ENCODE measurements at regions not wholly inside any gene's neighbourhood (a gene's known extent, or its start where the extent isn't known, plus 50 kb on each side); places are given as distances from the start of the nearest gene placed in this dataset.

GRCh38 chr11:26144291-26144690 is 187.6 kb upstream of the ANO3 start:
- TF ChIP-seq FOXP4 (CRISPR knock-in tag; IDR thresholded peaks at IDR 0.05): no peak
- no peak for TF ChIP-seq E2F1 (CRISPR knock-in tag; IDR thresholded peaks at IDR 0.05)
